HG03039 (cell line): ENCODE measurements at regions not wholly inside any gene's neighbourhood (a gene's known extent, or its start where the extent isn't known, plus 50 kb on each side); places are given as distances from the start of the nearest gene placed in this dataset.
"Not testable (repeated sequence)": the region's sequence is repeated elsewhere in the genome, so short reads cannot be mapped to it uniquely, and the experiment has no call there.

Experiments
- ATAC-seq: cut with Tn5 transposase; IDR thresholded peaks from one replicate; pipeline ENCODE4 v1.9.1; 2021; ENCODE audit warnings: mild to moderate bottlenecking, moderate library complexity; ENCODE audit not compliant: unreplicated experiment

DNA sequence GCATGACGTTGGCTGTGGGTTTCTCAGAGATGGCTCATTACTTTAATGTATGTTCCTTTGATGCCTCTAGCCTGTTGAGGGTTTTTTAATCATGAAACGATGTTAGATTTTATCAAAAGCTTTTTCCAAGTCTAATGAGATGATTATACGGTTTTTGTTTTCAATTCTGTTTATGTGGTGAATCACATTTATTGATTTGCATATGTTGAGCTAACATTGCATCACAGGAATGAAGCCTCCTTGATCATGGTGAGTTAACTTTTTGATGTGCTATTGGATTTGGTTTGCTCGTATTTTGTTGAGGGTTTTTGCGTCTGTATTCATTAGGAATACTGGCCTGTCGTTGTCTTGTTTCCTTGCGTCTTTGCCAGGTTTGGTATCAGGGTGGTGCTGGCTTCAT is 52.3 kb upstream of the PTPN12 start:
- no peak for ATAC-seq

DNA sequence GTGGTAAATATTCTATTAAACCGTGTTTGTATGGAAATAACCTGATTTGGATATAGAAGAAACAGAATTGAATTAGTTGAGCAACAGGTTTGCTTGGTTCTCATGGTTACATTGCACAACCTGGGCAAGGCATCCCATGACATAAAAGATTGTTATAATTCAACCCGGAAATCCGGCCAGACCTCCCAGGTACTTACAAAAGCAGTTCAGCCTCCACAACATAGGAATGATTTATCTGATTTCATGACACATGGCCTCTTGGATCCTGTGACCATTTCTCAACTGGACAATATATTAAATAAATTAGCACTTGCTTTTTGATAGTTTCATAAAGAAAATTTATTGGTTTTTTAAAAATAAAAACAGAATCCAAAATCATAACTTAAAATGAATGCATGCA is 55.1 kb upstream of the PTPN12 start:
- ATAC-seq = no peak

DNA sequence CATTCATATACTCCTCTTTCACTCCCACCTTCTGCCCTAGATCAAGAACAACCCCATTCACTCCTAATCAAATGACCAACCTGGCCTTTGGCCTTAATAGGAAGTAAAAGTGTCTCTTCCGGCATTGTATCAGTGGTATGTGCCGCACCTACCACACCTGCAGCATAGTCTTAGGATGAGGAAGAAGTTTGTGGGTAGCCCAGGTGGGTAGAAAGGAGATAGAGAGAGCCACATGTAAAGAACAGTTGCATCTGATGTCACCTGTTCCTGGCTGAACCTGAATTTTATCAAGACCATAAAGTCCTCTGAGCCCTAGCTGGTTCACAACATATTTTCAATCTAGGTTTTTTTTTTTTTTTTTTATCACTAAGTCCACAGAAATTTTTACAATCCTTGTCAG is 55.5 kb upstream of the PTPN12 start:
- ATAC-seq = no peak

DNA sequence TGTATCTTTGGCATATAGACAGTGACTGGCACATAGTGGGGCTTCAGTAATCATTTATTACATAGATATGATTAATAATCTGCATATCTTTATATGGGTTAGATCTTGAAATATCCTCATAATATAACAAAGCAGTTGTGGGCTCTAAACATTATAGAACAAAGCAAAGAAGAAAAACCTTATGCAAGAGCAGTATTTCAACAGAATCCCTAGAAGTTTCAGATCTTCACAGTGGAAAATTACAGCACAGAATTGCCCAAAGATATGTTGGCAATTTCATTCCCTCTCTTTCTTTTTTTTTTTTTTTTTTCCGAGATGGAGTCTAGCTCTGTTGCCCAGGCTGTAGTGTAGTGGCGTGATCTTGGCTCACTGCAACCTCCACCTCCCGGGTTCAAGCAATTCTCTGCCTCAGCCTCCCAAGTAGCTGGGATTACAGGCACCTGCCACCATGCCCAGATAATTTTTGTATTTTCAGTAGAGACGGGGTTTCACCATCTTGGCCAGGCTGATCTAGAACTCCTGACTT is 56.9 kb upstream of the PTPN12 start:
- not testable (repeated sequence) for ATAC-seq

DNA sequence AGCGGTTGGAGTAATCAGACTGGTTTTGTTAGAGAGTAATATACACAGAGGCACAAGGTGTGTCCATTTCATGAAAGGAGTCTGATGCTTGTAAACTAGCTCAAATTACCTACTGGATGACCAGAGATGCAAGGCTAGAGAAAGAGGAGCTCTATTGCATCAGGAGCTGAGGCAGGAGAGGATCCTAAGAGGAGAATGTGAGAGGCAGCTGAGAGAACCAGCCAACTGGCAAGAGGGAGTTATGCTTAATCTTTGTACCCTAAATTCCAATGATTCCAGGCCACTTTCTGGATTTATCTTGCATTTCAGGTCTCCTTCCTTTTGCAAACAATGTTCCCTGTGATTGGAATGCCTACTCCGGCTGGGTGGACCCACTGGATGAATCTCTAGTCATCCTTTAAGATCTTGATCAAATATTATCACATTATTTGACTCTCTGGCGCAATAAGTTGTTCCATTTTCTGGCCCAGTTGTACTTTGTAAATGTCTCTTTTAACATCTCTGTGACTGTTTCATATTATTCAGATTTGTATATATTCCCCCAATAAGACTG is 57.5 kb upstream of the PTPN12 start:
- ATAC-seq = no peak

DNA sequence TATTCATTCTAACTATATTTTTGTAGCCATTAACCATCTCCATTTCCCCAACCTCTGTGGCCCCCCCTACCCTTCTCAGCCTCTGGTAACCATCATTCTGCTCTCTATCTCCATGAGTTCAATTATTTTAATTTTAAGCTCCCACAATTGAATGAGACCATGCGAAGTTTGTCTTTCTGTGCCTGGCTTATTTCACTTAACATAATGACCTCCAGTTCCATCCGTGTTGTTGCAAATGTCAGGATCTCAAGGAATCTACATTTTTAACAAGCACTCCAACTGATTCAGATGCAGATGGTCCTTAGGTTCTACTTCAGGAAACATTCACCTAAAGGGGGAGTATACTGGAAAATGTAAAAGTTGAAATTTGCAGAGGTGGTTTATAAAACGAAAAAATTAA is 60.2 kb upstream of the PTPN12 start:
- ATAC-seq = no peak

DNA sequence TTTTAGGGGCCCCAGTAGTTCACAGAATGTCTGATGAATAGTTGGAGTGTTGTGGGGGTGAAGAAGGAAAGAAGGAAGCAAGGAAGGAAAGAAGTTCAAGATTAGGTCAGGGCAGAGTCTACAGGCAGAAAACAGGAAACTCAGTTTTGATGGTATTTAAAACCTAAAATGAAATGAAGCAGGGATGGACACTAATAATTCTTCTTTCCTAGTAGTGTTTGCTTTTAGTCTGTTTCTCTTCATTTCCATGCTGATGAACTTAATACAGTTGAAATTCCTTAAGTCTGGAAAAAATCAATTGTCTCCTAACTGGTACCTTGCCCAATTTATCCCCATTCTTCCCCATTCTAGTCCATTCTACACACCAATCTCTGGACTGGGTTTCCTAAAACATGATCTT is 59.0 kb upstream of the GSAP start:
- ATAC-seq = no peak

DNA sequence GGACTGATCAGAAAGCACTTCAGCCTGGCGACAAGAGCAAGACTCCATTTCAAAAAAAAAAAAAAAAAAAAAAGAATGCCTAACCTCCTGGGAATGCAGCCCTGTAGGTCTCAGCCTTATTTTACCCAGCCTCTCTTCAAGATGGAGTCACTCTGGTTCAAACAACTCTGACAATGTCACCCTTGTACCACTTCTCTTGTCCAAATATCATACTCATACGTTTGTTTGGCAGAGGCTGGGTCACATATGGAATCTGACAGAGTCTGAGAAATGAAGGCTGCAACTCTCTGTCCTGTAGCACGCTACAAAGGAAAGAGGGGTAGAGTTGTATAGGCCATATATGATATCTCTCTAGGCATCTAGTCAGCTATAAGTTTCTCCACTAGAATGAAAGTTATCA is 58.6 kb upstream of the GSAP start:
- ATAC-seq = no peak

DNA sequence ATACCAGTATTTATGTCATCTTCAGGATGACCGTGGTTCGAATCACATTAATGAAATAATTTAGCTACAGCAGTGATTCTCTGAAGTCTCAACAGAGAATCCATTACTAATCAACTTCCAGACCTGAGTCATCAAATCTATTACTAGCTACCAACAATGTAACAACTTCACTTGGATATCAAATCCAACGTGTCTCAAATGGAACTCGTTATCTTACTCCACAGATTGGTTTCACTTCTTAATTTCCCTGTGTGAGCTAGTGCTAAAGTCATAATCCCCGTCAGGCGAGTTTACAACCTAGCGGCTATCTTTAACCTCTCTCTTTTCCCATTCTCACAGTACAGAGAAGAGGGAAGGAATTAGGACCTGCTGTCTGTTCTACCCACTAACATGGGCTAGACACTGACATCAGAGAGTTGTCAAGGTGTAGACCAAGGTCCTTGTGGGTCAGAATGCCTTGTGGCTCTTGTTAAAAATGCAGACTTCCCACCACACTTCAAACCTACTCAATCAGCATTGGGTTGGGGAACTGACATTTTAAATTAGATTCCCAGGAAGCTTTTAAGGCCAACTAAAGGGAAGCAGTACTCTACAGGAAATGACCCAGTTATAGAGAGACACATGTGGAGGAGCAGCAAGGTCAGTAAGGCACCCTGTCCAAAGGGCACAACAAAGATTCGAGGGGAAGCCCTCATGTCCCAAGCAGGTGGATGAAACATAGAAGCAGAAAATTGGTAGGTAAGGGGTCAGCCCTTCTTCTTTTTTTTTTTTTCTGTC is 57.3 kb upstream of the GSAP start:
- no peak for ATAC-seq

DNA sequence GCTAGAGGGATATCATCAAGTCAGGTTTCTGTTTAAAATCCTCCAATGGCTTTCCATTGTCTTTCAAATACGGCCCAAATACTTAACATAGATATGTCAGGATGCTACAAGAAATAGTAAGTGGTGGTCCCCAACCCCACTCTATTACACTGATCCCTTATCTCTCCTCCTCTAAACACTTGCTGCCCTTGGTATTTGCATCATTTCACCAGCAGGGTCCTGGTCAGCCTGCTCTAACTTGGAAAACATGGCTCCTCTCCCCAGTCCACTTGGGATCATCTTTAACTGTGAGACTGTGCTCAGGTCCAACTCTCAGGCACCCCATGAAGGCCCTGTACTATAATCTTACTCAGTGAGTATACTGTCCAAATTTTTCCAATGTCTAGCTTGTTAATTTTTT is 53.8 kb upstream of the GSAP start:
- ATAC-seq = no peak

DNA sequence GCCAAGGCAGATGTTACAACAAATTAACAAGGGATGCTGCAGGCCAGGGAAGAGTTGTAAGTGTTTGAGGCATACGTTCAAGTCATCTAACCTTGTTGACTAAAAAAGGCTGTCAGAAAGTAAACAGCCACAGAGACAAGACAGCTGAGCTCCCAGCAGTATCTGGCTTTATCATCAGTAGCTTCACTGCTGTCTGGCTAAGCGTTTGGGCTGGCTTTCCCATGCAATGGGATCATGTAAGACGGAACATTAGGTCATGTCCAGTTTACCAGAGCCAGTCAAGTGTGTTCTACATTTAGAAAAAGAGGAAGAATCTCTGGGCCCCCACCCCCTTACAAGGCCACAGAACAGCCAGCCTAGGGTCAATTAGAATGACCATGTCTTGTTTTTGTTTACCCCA is 51.3 kb upstream of the GSAP start:
- ATAC-seq = no peak

DNA sequence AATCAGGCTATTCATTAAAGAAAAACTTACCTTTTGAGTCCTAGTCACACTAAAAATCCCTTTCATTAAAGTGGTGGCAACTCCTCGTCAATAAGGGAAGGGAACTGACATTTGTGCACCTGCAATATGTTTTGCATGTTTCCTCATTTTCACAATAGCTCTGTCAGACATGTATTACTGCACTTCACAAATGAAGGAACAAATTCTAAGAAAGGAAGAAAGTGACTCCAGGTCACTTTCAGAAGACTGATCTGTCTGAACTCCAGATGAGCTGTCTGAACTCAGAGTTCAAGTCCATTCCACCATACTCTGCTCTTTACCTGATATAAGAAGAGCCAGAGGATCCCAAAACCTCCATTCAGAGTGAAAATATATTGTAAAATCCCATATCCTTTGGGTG is 50.3 kb upstream of the GSAP start:
- peak; percentile 41 for ATAC-seq
